MM.1S (cell line): ENCODE measurements at regions not wholly inside any gene's neighbourhood (a gene's known extent, or its start where the extent isn't known, plus 50 kb on each side); places are given as distances from the start of the nearest gene placed in this dataset.

Experiments
- DNase-seq: peaks from one replicate; pipeline ENCODE4 v3.0.0-alpha.2; 2015
- H2AFZ ChIP-seq: fragments of 300-600 bp; sonication (generic); 2 replicates; pipeline ENCODE4 v1.6.0; 2016; ENCODE audit warnings: antibody characterized with exemption, low read length
- H3F3A ChIP-seq: fragments of 300-600 bp; sonication (generic); 2 replicates; pipeline ENCODE4 v1.6.1; 2016; ENCODE audit warnings: mild to moderate bottlenecking, antibody characterized with exemption, low read length, moderate library complexity, mixed read lengths; ENCODE audit not compliant: insufficient read depth
- H3K27ac ChIP-seq: fragments of 300-600 bp; sonication (generic); 2 replicates; pipeline ENCODE4 v1.5.1; 2016; ENCODE audit warnings: mild to moderate bottlenecking, low read length
- H3K27me3 ChIP-seq: fragments of 300-600 bp; sonication (generic); replicated peaks from 2 replicates; pipeline ENCODE4 v1.6.0; 2016; ENCODE audit warnings: low read length; ENCODE audit not compliant: insufficient read depth
- H3K36me3 ChIP-seq: fragments of 300-600 bp; sonication (generic); replicated peaks from 2 replicates; pipeline ENCODE4 v1.6.1; 2016; ENCODE audit warnings: mild to moderate bottlenecking, low read length, mixed read lengths; ENCODE audit not compliant: insufficient read depth
- H3K4me1 ChIP-seq: fragments of 300-600 bp; sonication (generic); 2 replicates; pipeline ENCODE4 v1.6.1; 2016; ENCODE audit warnings: low read length, mixed read lengths
- H3K4me2 ChIP-seq: fragments of 300-600 bp; sonication (generic); 2 replicates; pipeline ENCODE4 v1.6.0; 2016; ENCODE audit warnings: low read depth, low read length
- H3K4me3 ChIP-seq: fragments of 300-600 bp; sonication (generic); 2 replicates; pipeline ENCODE4 v1.5.1; 2016; ENCODE audit warnings: low read length, mixed read lengths
- H3K79me2 ChIP-seq: fragments of 300-600 bp; sonication (generic); 2 replicates; pipeline ENCODE4 v1.6.1; 2016; ENCODE audit warnings: mixed run types, low read length, mixed read lengths
- H3K9ac ChIP-seq: fragments of 300-600 bp; sonication (generic); 2 replicates; pipeline ENCODE4 v1.6.1; 2016; ENCODE audit warnings: low read length, mixed read lengths
- H3K9me2 ChIP-seq: fragments of 300-600 bp; sonication (generic); replicated peaks from 2 replicates; pipeline ENCODE4 v1.6.1; 2016; ENCODE audit warnings: mild to moderate bottlenecking, low read length, mixed read lengths; ENCODE audit not compliant: insufficient read depth
- H3K9me3 ChIP-seq: fragments of 300-600 bp; sonication (generic); replicated peaks from 2 replicates; pipeline ENCODE4 v1.6.1; 2016; ENCODE audit warnings: mild to moderate bottlenecking, low read length, mixed read lengths; ENCODE audit not compliant: insufficient read depth
- H4K20me1 ChIP-seq: fragments of 300-600 bp; sonication (generic); 2 replicates; pipeline ENCODE4 v1.6.1; 2016; ENCODE audit warnings: mild to moderate bottlenecking, low read length, moderate library complexity, mixed read lengths; ENCODE audit not compliant: insufficient read depth
- CTCF ChIP-seq: fragments of 300-600 bp; sonication (generic); IDR thresholded peaks from 2 replicates; pipeline ENCODE4 v1.5.1; 2016; ENCODE audit warnings: antibody characterized with exemption, low read length, mixed read lengths
- EZH2 ChIP-seq: fragments of 300-600 bp; sonication (generic); optimal IDR thresholded peaks from 2 replicates; pipeline ENCODE3; 2017; ENCODE audit warnings: low read depth, mild to moderate bottlenecking, antibody characterized with exemption, low read length, mixed read lengths
- EZH2phosphoT487 ChIP-seq: fragments of 300-600 bp; sonication (generic); IDR thresholded peaks from 2 replicates; pipeline ENCODE4 v1.6.1; 2018; ENCODE audit warnings: antibody characterized with exemption, low read length

GRCh38 chr4:166493924-166494345 lies 620.9 kb downstream of the TLL1 start:
- Histone ChIP-seq H3K36me3 (no peaks in the 10 kb centered on the region), H3K4me2 (no peak overlapping the region), H2AFZ (no peak overlapping the region), H3K9me3 (no peaks in the 10 kb centered on the region), H3K79me2 (no peaks in the 10 kb centered on the region), H3K9ac (no peak overlapping the region), H3F3A (no peaks in the 10 kb centered on the region), H3K27ac (no peak overlapping the region), H3K4me3 (no peak overlapping the region), H3K4me1 (no peaks in the 10 kb centered on the region), H4K20me1 (no peaks in the 10 kb centered on the region), H3K27me3 (no peaks in the 10 kb centered on the region), H3K9me2 (no peaks in the 10 kb centered on the region)
- no peak for TF ChIP-seq EZH2
- TF ChIP-seq EZH2phosphoT487: no peak
- no peak for TF ChIP-seq CTCF
- DNase-seq: no peak

GRCh38 chr4:166498546-166498945 lies 625.5 kb downstream of the TLL1 start:
- Histone ChIP-seq H3K4me3 (no peak overlapping the region), H4K20me1 (no peaks in the 10 kb centered on the region), H3K36me3 (no peaks in the 10 kb centered on the region), H3K79me2 (no peaks in the 10 kb centered on the region), H3K9ac (no peak overlapping the region), H2AFZ (no peak overlapping the region), H3K4me1 (no peaks in the 10 kb centered on the region), H3K9me2 (no peaks in the 10 kb centered on the region), H3K9me3 (no peaks in the 10 kb centered on the region), H3K27ac (no peak overlapping the region), H3K27me3 (no peaks in the 10 kb centered on the region), H3K4me2 (no peak overlapping the region), H3F3A (no peaks in the 10 kb centered on the region)
- no peak for DNase-seq
- no peak for TF ChIP-seq EZH2phosphoT487
- TF ChIP-seq EZH2: no peak

GRCh38 chr4:166499820-166500219 lies 626.8 kb downstream of the TLL1 start:
- no peak overlapping the region for H2AFZ ChIP-seq
- no peaks in the 10 kb centered on the region for H3K9me2 ChIP-seq
- no peak overlapping the region for H3K4me2 ChIP-seq
- H3K9ac ChIP-seq: no peak overlapping the region
- no peak overlapping the region for H3K4me3 ChIP-seq
- H3F3A ChIP-seq: no peaks in the 10 kb centered on the region
- DNase-seq: no peak
- H3K27ac ChIP-seq: no peak overlapping the region
- no peaks in the 10 kb centered on the region for H3K79me2 ChIP-seq
- H3K9me3 ChIP-seq: no peaks in the 10 kb centered on the region
- no peaks in the 10 kb centered on the region for H3K36me3 ChIP-seq
- no peaks in the 10 kb centered on the region for H4K20me1 ChIP-seq
- H3K4me1 ChIP-seq: no peaks in the 10 kb centered on the region
- TF ChIP-seq EZH2 (no peak), CTCF (no peak), EZH2phosphoT487 (no peak)
- H3K27me3 ChIP-seq: no peaks in the 10 kb centered on the region

- Histone ChIP-seq H3K9ac (no peak overlapping the region), H4K20me1 (no peaks in the 10 kb centered on the region)
Measured at GRCh38 chr4:166501941-166502382, 628.9 kb downstream of the TLL1 start.

More at GRCh38 chr4:166501941-166502382, 628.9 kb downstream of the TLL1 start:
- Histone ChIP-seq H3K27ac (no peak overlapping the region), H3K9me2 (no peaks in the 10 kb centered on the region), H3K79me2 (no peaks in the 10 kb centered on the region), H3K9me3 (no peaks in the 10 kb centered on the region), H3K36me3 (no peaks in the 10 kb centered on the region), H3K27me3 (no peaks in the 10 kb centered on the region), H3F3A (no peaks in the 10 kb centered on the region), H3K4me1 (no peaks in the 10 kb centered on the region), H3K4me2 (no peak overlapping the region), H2AFZ (no peak overlapping the region), H3K4me3 (no peak overlapping the region)
- DNase-seq: no peak
- TF ChIP-seq EZH2phosphoT487: no peak
- no peak for TF ChIP-seq EZH2
- TF ChIP-seq CTCF: peak; percentile 10; the same call in 1 of the 2 replicates
